ENCODE measurements at regions not wholly inside any gene's neighbourhood (a gene's known extent, or its start where the extent isn't known, plus 50 kb on each side); places are given as distances from the start of the nearest gene placed in this dataset.

DNA sequence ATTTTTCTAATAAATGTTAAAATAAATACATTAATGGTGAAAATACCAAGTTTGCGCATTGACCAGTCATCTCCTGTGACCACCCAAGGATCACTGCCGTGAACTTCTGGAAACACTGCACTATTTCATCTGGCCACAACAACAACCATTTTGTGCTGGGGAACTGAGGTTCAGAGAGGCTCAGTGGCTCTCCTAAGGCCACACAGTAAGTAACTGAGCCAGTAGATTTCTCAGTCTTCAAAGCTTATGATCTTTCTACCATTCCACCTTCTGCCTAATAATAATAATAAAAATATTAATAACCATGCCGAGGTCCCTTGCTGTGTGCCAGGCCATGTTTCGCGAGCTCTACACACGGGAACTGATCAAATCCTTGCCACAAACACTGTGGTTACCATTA lies 182.0 kb downstream of the IRF8 start:
- no peaks in the 10 kb centered on the region for H3K4me1 ChIP-seq (ENCODE audit: control extremely low read depth in 1 of 4, control insufficient read depth in 4 of 4, insufficient read depth in 4 of 4, low read length in 3 of 4)
- peaks cover 0 to 58% (median 11%) of the 10 kb centered on the region in 5 experiments for H3K27me3 ChIP-seq (replicated peaks in 2 of 5; ENCODE audit: control insufficient read depth in 4 of 5, insufficient read depth in 5 of 5, low read length in 4 of 5)
- H3K27ac ChIP-seq (ENCODE audit: insufficient read depth in 1 of 2, low read depth in 1 of 2, low read length in 2 of 2, poor library complexity in 1 of 2, severe bottlenecking in 2 of 2): no peak overlapping the region
- H3K4me3 ChIP-seq (ENCODE audit: control insufficient read depth in 1 of 7, extremely low read depth in 1 of 7, insufficient read depth in 4 of 7, low read depth in 2 of 7, low read length in 6 of 7): no peak overlapping the region
- H3K9me3 ChIP-seq (ENCODE audit: control extremely low read depth in 1 of 5, control insufficient read depth in 4 of 5, insufficient read depth in 2 of 5, low read depth in 1 of 5, low read length in 4 of 5): no peaks in the 10 kb centered on the region
- H3K36me3 ChIP-seq (ENCODE audit: control insufficient read depth in 4 of 4, insufficient read depth in 4 of 4, low read length in 3 of 4): no peaks in the 10 kb centered on the region
- ChIA-PET POLR2A (no interaction called here), CTCF (interaction anchor here (0.6 kb wide), 1 partner anchor 1230 kb away, joined by 3 read pairs; no protein-coding TSS in a partner anchor)
- no peak for DNase-seq
- WGBS (ENCODE audit: insufficient coverage): no CpG with 5 or more reads among the region's 6 CpGs

DNA sequence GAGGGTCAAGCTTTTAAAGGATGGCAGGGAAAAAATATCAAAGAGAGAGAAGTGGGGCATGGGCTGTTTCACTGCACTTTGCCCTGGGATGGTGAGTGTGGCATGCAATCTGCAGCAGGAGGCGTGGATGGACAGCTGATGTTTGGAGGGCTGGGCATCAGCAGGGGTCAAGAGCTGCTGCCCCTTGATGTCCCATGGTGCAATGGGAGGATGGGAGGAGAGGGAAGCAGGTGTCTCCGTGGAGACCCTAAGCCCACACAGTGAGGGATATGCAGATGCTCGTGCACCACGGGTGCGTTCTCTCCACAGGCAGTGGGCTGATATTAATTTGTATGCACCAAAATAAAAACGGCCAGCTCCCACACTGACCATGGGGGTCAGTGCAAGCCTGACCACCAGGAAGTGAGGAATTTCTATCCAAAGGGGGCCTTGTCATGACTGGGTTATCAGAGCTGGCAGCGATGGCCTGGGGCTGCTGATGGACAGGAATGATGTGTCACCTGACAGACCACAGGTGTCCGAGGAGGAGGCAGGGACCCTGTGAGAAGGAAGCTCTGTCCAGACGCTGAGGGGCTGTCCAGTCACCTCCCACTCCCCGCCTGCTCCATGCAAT lies 183.6 kb downstream of the IRF8 start:
- no peak overlapping the region for H3K4me3 ChIP-seq (ENCODE audit: control insufficient read depth in 1 of 7, extremely low read depth in 1 of 7, insufficient read depth in 4 of 7, low read depth in 2 of 7, low read length in 6 of 7)
- no peaks in the 10 kb centered on the region for H3K36me3 ChIP-seq (ENCODE audit: control insufficient read depth in 4 of 4, insufficient read depth in 4 of 4, low read length in 3 of 4)
- DNase-seq: no peak
- no peaks in the 10 kb centered on the region for H3K9me3 ChIP-seq (ENCODE audit: control extremely low read depth in 1 of 5, control insufficient read depth in 4 of 5, insufficient read depth in 2 of 5, low read depth in 1 of 5, low read length in 4 of 5)
- peaks cover 0 to 53% (median 11%) of the 10 kb centered on the region in 5 experiments for H3K27me3 ChIP-seq (replicated peaks in 2 of 5; ENCODE audit: control insufficient read depth in 4 of 5, insufficient read depth in 5 of 5, low read length in 4 of 5)
- no peaks in the 10 kb centered on the region for H3K4me1 ChIP-seq (ENCODE audit: control extremely low read depth in 1 of 4, control insufficient read depth in 4 of 4, insufficient read depth in 4 of 4, low read length in 3 of 4)
- POLR2A ChIA-PET: no interaction called here
- 92% methylated on average over 6 of the region's 10 CpGs for WGBS (ENCODE audit: insufficient coverage)
- CTCF ChIA-PET: no interaction called here
- H3K27ac ChIP-seq (ENCODE audit: insufficient read depth in 1 of 2, low read depth in 1 of 2, low read length in 2 of 2, poor library complexity in 1 of 2, severe bottlenecking in 2 of 2): no peak overlapping the region

DNA sequence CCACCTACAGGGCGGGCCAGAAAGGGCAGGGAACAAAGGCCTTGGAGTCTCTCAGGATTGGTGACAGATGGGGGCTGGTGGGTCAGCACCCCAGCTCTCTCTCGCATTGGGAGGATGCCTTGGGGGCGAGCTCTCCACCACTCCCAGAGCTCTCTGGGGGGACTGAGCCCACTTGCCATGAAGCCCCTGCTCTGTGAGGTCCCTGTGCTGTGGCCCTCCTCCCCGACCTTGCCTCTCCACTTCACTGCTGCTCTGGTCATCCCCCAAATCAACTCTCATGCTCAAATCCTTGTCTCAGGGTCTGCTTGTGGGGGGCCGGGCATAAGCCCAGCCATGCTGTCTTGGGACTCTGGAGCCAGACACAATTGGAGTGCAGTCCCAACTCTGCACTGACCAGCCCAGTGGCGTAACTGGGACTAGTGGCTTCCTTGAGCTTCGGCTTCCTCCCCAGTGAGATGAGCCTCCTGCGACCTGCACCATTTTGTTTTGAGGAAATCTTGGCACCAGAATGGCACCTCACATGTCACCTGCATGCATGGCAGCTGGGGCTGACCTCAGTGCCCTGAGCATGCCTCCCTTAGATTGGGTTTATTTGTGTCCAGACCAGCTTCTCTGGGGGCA lies 184.5 kb downstream of the IRF8 start:
- H3K27ac ChIP-seq (ENCODE audit: insufficient read depth in 1 of 2, low read depth in 1 of 2, low read length in 2 of 2, poor library complexity in 1 of 2, severe bottlenecking in 2 of 2): no peak overlapping the region
- no peaks in the 10 kb centered on the region for H3K9me3 ChIP-seq (ENCODE audit: control extremely low read depth in 1 of 5, control insufficient read depth in 4 of 5, insufficient read depth in 2 of 5, low read depth in 1 of 5, low read length in 4 of 5)
- DNase-seq: no peak
- peaks cover 0 to 47% (median 11%) of the 10 kb centered on the region in 5 experiments for H3K27me3 ChIP-seq (replicated peaks in 2 of 5; ENCODE audit: control insufficient read depth in 4 of 5, insufficient read depth in 5 of 5, low read length in 4 of 5)
- ChIA-PET CTCF (interaction anchor here (1.4 kb wide), 1 partner anchor 11 kb away, joined by 3 read pairs; no protein-coding TSS in a partner anchor), POLR2A (no interaction called here)
- 95% methylated on average over 8 of the region's 8 CpGs for WGBS (ENCODE audit: insufficient coverage)
- no peaks in the 10 kb centered on the region for H3K36me3 ChIP-seq (ENCODE audit: control insufficient read depth in 4 of 4, insufficient read depth in 4 of 4, low read length in 3 of 4)
- H3K4me3 ChIP-seq (ENCODE audit: control insufficient read depth in 1 of 7, extremely low read depth in 1 of 7, insufficient read depth in 4 of 7, low read depth in 2 of 7, low read length in 6 of 7): no peak overlapping the region
- H3K4me1 ChIP-seq (ENCODE audit: control extremely low read depth in 1 of 4, control insufficient read depth in 4 of 4, insufficient read depth in 4 of 4, low read length in 3 of 4): no peaks in the 10 kb centered on the region

DNA sequence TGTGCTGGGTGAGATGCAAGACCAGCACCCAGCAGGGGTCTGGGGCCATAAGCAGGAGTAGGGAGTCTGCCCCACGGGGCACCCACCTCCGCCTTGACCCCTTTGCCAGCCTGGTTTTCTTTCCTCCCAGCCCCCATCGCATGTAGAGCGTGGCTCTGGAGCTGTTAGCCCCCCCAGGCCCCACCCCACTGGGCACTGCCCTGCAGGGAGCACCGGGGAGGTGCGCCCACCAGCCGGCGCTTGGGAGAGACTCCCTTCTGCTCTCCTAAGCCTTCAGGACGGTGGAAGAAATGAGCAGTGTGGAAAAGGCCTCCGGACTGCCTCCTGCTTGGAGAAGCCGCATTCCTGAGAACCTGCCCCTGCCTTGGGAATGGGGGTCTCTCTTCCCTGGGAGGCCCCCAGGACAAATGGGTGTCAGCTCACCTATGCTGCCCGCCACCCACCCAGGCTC lies 186.2 kb downstream of the IRF8 start:
- no peaks in the 10 kb centered on the region for H3K36me3 ChIP-seq (ENCODE audit: control insufficient read depth in 4 of 4, insufficient read depth in 4 of 4, low read length in 3 of 4)
- POLR2A ChIA-PET: no interaction called here
- H3K27ac ChIP-seq (ENCODE audit: insufficient read depth in 1 of 2, low read depth in 1 of 2, low read length in 2 of 2, poor library complexity in 1 of 2, severe bottlenecking in 2 of 2): no peak overlapping the region
- H3K4me1 ChIP-seq (ENCODE audit: control extremely low read depth in 1 of 4, control insufficient read depth in 4 of 4, insufficient read depth in 4 of 4, low read length in 3 of 4): no peaks in the 10 kb centered on the region
- CTCF ChIA-PET: no interaction called here
- no peak for DNase-seq
- H3K4me3 ChIP-seq (ENCODE audit: control insufficient read depth in 1 of 7, extremely low read depth in 1 of 7, insufficient read depth in 4 of 7, low read depth in 2 of 7, low read length in 6 of 7): no peak overlapping the region
- no peaks in the 10 kb centered on the region for H3K9me3 ChIP-seq (ENCODE audit: control extremely low read depth in 1 of 5, control insufficient read depth in 4 of 5, insufficient read depth in 2 of 5, low read depth in 1 of 5, low read length in 4 of 5)
- 100% methylated on average over 7 of the region's 12 CpGs for WGBS (ENCODE audit: insufficient coverage)
- H3K27me3 ChIP-seq (replicated peaks in 2 of 5; ENCODE audit: control insufficient read depth in 4 of 5, insufficient read depth in 5 of 5, low read length in 4 of 5): peaks cover 0 to 33% (median 5%) of the 10 kb centered on the region in 5 experiments

DNA sequence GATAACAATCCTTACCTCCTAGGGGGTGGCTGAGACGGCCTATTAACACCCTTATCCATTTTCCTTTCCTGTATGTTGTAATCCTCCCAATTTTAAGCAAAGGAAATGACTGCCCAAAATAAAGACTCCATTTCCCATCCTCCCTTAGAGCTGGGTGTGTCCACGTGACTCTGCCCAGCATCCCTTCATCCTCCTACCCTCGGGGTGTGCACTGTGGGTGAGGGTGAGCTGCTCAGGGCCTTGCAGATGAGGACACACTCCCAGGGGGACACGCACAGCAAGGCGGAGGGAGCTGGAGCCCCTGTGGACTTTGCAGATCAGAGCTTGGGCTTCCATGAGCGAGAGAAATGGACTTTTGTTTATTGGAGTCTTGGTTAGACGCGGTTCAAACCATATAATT lies 186.8 kb downstream of the IRF8 start:
- Histone ChIP-seq H3K27me3 (replicated peaks in 2 of 5; ENCODE audit: control insufficient read depth in 4 of 5, insufficient read depth in 5 of 5, low read length in 4 of 5) (peaks cover 0 to 27% (median 5%) of the 10 kb centered on the region in 5 experiments), H3K4me3 (ENCODE audit: control insufficient read depth in 1 of 7, extremely low read depth in 1 of 7, insufficient read depth in 4 of 7, low read depth in 2 of 7, low read length in 6 of 7) (no peak overlapping the region), H3K36me3 (ENCODE audit: control insufficient read depth in 4 of 4, insufficient read depth in 4 of 4, low read length in 3 of 4) (no peaks in the 10 kb centered on the region), H3K27ac (ENCODE audit: insufficient read depth in 1 of 2, low read depth in 1 of 2, low read length in 2 of 2, poor library complexity in 1 of 2, severe bottlenecking in 2 of 2) (no peak overlapping the region), H3K4me1 (ENCODE audit: control extremely low read depth in 1 of 4, control insufficient read depth in 4 of 4, insufficient read depth in 4 of 4, low read length in 3 of 4) (no peaks in the 10 kb centered on the region), H3K9me3 (ENCODE audit: control extremely low read depth in 1 of 5, control insufficient read depth in 4 of 5, insufficient read depth in 2 of 5, low read depth in 1 of 5, low read length in 4 of 5) (no peaks in the 10 kb centered on the region)
- ChIA-PET POLR2A (no interaction called here), CTCF (no interaction called here)
- DNase-seq: no peak
- 77% methylated on average over 5 of the region's 8 CpGs for WGBS (ENCODE audit: insufficient coverage)

DNA sequence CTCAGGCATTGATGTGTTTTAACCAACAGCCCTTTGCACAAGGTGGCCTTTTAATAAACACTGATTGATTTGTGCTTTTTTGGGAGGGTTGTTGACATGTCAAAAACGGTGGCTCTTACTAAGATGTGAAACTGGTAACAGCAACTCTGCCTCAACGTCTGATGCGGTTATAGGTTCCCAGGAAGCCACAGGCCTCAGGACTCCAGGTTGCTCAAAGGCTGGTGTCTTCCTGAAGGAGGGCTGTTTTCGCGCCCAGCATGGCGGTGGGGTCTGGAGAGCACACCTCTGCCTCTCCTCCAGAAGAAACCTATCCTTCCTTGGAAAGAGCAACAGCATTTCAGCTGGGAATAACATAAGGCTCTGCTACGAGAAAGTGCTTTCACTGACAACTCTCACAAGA lies 187.5 kb downstream of the IRF8 start:
- Histone ChIP-seq H3K36me3 (ENCODE audit: control insufficient read depth in 4 of 4, insufficient read depth in 4 of 4, low read length in 3 of 4) (no peaks in the 10 kb centered on the region), H3K27me3 (replicated peaks in 2 of 5; ENCODE audit: control insufficient read depth in 4 of 5, insufficient read depth in 5 of 5, low read length in 4 of 5) (peaks cover 0 to 23% (median 5%) of the 10 kb centered on the region in 5 experiments), H3K27ac (ENCODE audit: insufficient read depth in 1 of 2, low read depth in 1 of 2, low read length in 2 of 2, poor library complexity in 1 of 2, severe bottlenecking in 2 of 2) (no peak overlapping the region), H3K9me3 (ENCODE audit: control extremely low read depth in 1 of 5, control insufficient read depth in 4 of 5, insufficient read depth in 2 of 5, low read depth in 1 of 5, low read length in 4 of 5) (no peaks in the 10 kb centered on the region), H3K4me3 (ENCODE audit: control insufficient read depth in 1 of 7, extremely low read depth in 1 of 7, insufficient read depth in 4 of 7, low read depth in 2 of 7, low read length in 6 of 7) (no peak overlapping the region), H3K4me1 (ENCODE audit: control extremely low read depth in 1 of 4, control insufficient read depth in 4 of 4, insufficient read depth in 4 of 4, low read length in 3 of 4) (no peaks in the 10 kb centered on the region)
- 96% methylated on average over 6 of the region's 7 CpGs for WGBS (ENCODE audit: insufficient coverage)
- no peak for DNase-seq
- CTCF ChIA-PET: no interaction called here
- POLR2A ChIA-PET: no interaction called here

DNA sequence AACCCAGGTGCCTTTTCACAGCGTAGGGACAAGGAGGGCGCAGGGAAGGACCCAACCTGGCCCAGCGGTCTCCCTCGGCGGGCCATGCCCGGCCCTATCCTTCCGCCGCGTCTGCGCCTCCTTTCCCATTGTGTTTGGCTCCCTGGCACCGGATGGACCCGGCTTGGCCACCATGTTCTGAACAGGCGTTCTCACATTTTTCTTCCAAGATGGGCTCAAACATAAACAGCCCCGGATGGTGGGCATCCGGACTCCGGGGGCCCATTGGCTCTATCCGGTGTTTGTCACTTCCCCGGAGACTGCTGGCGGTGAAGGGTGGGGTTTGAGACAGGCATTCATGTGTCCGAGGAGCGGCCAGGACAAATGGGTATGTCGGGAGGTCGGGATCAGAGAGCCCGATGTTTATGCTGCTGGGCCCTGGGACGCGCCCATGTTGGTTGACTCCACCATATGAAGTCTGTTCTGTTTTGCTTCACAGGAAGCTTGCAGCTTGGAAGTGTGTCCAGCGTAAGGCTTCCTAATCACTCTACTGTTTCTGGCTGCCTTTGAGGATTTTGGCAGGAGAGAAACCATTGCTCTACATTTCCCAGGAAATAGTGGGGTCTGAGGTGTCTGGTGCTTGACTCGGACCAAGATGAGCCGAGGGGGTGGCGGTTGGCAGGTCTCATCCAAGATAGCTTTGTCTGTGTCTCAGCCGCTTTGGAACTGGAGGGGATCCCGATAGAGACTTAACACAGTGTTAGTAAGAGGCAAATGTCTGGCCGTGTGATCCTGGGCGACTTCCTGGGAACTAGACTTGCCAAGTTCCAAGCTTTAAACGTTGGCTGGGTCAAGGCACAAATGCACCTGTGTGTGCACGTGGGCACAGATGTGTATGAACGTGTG lies 188.3 kb downstream of the IRF8 start:
- no peak overlapping the region for H3K4me3 ChIP-seq (ENCODE audit: control insufficient read depth in 1 of 7, extremely low read depth in 1 of 7, insufficient read depth in 4 of 7, low read depth in 2 of 7, low read length in 6 of 7)
- WGBS (ENCODE audit: insufficient coverage): 96% methylated on average over 31 of the region's 37 CpGs
- peaks cover 0 to 20% (median 3%) of the 10 kb centered on the region in 5 experiments for H3K27me3 ChIP-seq (replicated peaks in 2 of 5; ENCODE audit: control insufficient read depth in 4 of 5, insufficient read depth in 5 of 5, low read length in 4 of 5)
- DNase-seq: no peak
- no peaks in the 10 kb centered on the region for H3K4me1 ChIP-seq (ENCODE audit: control extremely low read depth in 1 of 4, control insufficient read depth in 4 of 4, insufficient read depth in 4 of 4, low read length in 3 of 4)
- ChIA-PET CTCF (no interaction called here), POLR2A (no interaction called here)
- H3K9me3 ChIP-seq (ENCODE audit: control extremely low read depth in 1 of 5, control insufficient read depth in 4 of 5, insufficient read depth in 2 of 5, low read depth in 1 of 5, low read length in 4 of 5): no peaks in the 10 kb centered on the region
- no peaks in the 10 kb centered on the region for H3K36me3 ChIP-seq (ENCODE audit: control insufficient read depth in 4 of 4, insufficient read depth in 4 of 4, low read length in 3 of 4)
- no peak overlapping the region for H3K27ac ChIP-seq (ENCODE audit: insufficient read depth in 1 of 2, low read depth in 1 of 2, low read length in 2 of 2, poor library complexity in 1 of 2, severe bottlenecking in 2 of 2)
